ENCODE measurements at regions not wholly inside any gene's neighbourhood (a gene's known extent, or its start where the extent isn't known, plus 50 kb on each side); places are given as distances from the start of the nearest gene placed in this dataset.

GRCh38 chr2:163888591-163888990 is 152.8 kb upstream of the FIGN start:
- TF ChIP-seq CTCF (optimal IDR thresholded peaks at IDR 0.05 in 1 of 3, IDR thresholded peaks at IDR 0.05 in 1 of 3, conservative IDR thresholded peaks at IDR 0.05 in 1 of 3; ENCODE audit: extremely low read depth in 1 of 3, insufficient read depth in 2 of 3, low read length in 3 of 3), result no peak
- TF ChIP-seq EZH2 (IDR thresholded peaks at IDR 0.05; ENCODE audit: low read length), result no peak
